ENCODE measurements at regions not wholly inside any gene's neighbourhood (a gene's known extent, or its start where the extent isn't known, plus 50 kb on each side); places are given as distances from the start of the nearest gene placed in this dataset.

DNA sequence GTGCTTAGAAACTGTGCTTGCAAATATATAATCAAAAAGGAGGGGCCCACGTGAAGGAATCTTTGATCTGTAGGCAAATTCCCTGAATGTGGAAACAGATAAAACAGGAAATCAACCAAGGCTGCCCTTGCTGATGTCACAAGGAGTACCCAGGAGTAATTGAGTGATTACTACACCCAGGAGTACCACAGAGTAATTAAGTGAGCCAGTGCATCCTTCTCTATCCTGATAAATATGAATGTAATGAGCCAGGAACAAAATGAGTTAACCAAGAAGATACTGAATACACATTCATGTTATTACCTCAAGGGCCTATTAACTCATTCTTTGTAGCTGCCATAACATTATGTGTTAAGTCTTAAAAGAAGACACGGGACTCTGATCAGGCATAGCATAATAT is 87.3 kb upstream of the POU1F1 start:
- no peak for TF ChIP-seq POLR2A (IDR thresholded peaks at IDR 0.05; ENCODE audit: insufficient read depth in 1 of 2, low read depth in 2 of 2, low read length in 2 of 2)
- no peak for TF ChIP-seq TSC22D2 (CRISPR knock-in tag; IDR thresholded peaks at IDR 0.05; ENCODE audit: borderline replicate concordance)
- TF ChIP-seq ELF1 (CRISPR knock-in tag; IDR thresholded peaks at IDR 0.05): no peak
- TF ChIP-seq ZNF788 (CRISPR knock-in tag; IDR thresholded peaks at IDR 0.05; ENCODE audit: borderline replicate concordance): no peak
- TF ChIP-seq, protein P1, sequence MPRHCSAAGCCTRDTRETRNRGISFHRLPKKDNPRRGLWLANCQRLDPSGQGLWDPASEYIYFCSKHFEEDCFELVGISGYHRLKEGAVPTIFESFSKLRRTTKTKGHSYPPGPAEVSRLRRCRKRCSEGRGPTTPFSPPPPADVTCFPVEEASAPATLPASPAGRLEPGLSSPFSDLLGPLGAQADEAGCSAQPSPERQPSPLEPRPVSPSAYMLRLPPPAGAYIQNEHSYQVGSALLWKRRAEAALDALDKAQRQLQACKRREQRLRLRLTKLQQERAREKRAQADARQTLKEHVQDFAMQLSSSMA (CRISPR knock-in tag; IDR thresholded peaks at IDR 0.05): no peak
- TF ChIP-seq, protein P2, sequence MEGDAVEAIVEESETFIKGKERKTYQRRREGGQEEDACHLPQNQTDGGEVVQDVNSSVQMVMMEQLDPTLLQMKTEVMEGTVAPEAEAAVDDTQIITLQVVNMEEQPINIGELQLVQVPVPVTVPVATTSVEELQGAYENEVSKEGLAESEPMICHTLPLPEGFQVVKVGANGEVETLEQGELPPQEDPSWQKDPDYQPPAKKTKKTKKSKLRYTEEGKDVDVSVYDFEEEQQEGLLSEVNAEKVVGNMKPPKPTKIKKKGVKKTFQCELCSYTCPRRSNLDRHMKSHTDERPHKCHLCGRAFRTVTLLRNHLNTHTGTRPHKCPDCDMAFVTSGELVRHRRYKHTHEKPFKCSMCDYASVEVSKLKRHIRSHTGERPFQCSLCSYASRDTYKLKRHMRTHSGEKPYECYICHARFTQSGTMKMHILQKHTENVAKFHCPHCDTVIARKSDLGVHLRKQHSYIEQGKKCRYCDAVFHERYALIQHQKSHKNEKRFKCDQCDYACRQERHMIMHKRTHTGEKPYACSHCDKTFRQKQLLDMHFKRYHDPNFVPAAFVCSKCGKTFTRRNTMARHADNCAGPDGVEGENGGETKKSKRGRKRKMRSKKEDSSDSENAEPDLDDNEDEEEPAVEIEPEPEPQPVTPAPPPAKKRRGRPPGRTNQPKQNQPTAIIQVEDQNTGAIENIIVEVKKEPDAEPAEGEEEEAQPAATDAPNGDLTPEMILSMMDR (CRISPR knock-in tag; IDR thresholded peaks at IDR 0.05): no peak
- TF ChIP-seq HNRNPUL1 (IDR thresholded peaks at IDR 0.05; ENCODE audit: low read depth, low read length): no peak
- TF ChIP-seq, protein P3, sequence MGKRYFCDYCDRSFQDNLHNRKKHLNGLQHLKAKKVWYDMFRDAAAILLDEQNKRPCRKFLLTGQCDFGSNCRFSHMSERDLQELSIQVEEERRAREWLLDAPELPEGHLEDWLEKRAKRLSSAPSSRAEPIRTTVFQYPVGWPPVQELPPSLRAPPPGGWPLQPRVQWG (CRISPR knock-in tag; IDR thresholded peaks at IDR 0.05; ENCODE audit: borderline replicate concordance, low read depth): no peak
- TF ChIP-seq, protein P4, sequence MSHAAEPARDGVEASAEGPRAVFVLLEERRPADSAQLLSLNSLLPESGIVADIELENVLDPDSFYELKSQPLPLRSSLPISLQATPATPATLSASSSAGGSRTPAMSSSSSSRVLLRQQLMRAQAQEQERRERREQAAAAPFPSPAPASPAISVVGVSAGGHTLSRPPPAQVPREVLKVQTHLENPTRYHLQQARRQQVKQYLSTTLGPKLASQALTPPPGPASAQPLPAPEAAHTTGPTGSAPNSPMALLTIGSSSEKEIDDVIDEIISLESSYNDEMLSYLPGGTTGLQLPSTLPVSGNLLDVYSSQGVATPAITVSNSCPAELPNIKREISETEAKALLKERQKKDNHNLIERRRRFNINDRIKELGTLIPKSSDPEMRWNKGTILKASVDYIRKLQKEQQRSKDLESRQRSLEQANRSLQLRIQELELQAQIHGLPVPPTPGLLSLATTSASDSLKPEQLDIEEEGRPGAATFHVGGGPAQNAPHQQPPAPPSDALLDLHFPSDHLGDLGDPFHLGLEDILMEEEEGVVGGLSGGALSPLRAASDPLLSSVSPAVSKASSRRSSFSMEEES (CRISPR knock-in tag; IDR thresholded peaks at IDR 0.05): no peak
- TF ChIP-seq XRCC5 (optimal IDR thresholded peaks at IDR 0.05; ENCODE audit: low read length): no peak
- no peak for TF ChIP-seq ZNF317 (CRISPR knock-in tag; IDR thresholded peaks at IDR 0.05)
- TF ChIP-seq SMC3 (IDR thresholded peaks at IDR 0.05; ENCODE audit: low read length): no peak

Data from HepG2 (cell line).